ENCODE measurements at regions not wholly inside any gene's neighbourhood (a gene's known extent, or its start where the extent isn't known, plus 50 kb on each side); places are given as distances from the start of the nearest gene placed in this dataset.

DNA sequence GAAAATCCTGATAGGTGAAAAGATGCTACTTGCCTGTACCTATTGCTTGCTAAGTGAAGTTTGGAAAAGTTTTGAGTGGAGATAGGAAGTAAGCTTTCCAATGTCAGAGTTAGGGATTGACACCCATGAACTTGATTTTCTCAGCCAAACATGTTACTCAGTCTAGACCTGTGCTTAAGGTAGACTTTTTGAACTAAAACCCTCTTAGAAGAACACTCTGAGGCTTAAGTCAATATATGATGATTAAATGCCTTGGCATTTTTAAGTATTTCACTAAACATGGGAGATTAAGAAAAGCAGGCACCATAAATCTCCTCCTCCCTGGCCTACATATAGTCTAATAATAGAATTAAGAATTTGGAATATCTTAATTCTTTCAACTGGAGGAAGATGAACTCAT, 785.6 kb upstream of the SOX9 start:
- peak; percentile 51 for ATAC-seq

GRCh38 chr17:71337938-71338337, 782.9 kb upstream of the SOX9 start:
- Histone ChIP-seq H2AFZ (ENCODE audit: low read length) (peak overlapping the region; percentile 46; the same call in 1 of the 2 replicates), H3K27me3 (ENCODE audit: low read length) (no peaks in the 10 kb centered on the region), H4K20me1 (ENCODE audit: low read length) (no peaks in the 10 kb centered on the region), H3K36me3 (ENCODE audit: low read depth, low read length) (no peaks in the 10 kb centered on the region), H3K4me1 (ENCODE audit: insufficient read depth, low read length) (peaks cover 6% of the 10 kb centered on the region; the same call in 1 of the 2 replicates), H3K4me3 (ENCODE audit: low read length) (no peak overlapping the region), H3K9ac (ENCODE audit: low read length) (no peak overlapping the region), H3F3A (ENCODE audit: low read length, unreplicated experiment) (no peaks in the 10 kb centered on the region), H3K9me3 (ENCODE audit: low read length) (no peaks in the 10 kb centered on the region), H3K4me2 (ENCODE audit: low read length) (no peak overlapping the region), H3K27ac (ENCODE audit: low read length) (no peak overlapping the region), H3K9me2 (replicated peaks; ENCODE audit: low read length) (no peaks in the 10 kb centered on the region), H3K79me2 (ENCODE audit: low read length) (no peaks in the 10 kb centered on the region)
- TF ChIP-seq EZH2phosphoT487 (IDR thresholded peaks at IDR 0.05; ENCODE audit: borderline replicate concordance, low read length): no peak
- TF ChIP-seq EZH2 (IDR thresholded peaks at IDR 0.05; ENCODE audit: low read length, unreplicated experiment): no peak
- TF ChIP-seq CTCF (conservative IDR thresholded peaks at IDR 0.05; ENCODE audit: low read depth, low read length): no peak
- ATAC-seq (no peak), DNase-seq (no peak)
- CTCF ChIA-PET: no interaction called here
- BruUV-seq (replicated peaks): no TSS peak
- POLR2A ChIA-PET (ENCODE audit: unreplicated experiment): no interaction called here
- intact Hi-C loops (cut with micrococcal nuclease): no loop called here

More for the DNA sequence above, 785.6 kb upstream of the SOX9 start:
- H4K20me1 ChIP-seq (ENCODE audit: low read length): no peaks in the 10 kb centered on the region
- intact Hi-C loops (cut with micrococcal nuclease): no loop called here
- no peaks in the 10 kb centered on the region for H3F3A ChIP-seq (ENCODE audit: low read length, unreplicated experiment)
- no TSS peak for BruUV-seq (replicated peaks)
- peaks cover 6% of the 10 kb centered on the region; the same call in 1 of the 2 replicates for H3K4me1 ChIP-seq (ENCODE audit: insufficient read depth, low read length)
- POLR2A ChIA-PET (ENCODE audit: unreplicated experiment): interaction anchor here (0.5 kb wide), 1 partner anchor 78 kb away, joined by 5 read pairs; no protein-coding TSS in a partner anchor
- no peak overlapping the region for H3K4me3 ChIP-seq (ENCODE audit: low read length)
- H3K9ac ChIP-seq (ENCODE audit: low read length): no peak overlapping the region
- DNase-seq: peak; percentile 43
- H3K9me3 ChIP-seq (ENCODE audit: low read length): no peaks in the 10 kb centered on the region
- no peaks in the 10 kb centered on the region for H3K27me3 ChIP-seq (ENCODE audit: low read length)
- H3K27ac ChIP-seq (ENCODE audit: low read length): no peak overlapping the region
- H3K79me2 ChIP-seq (ENCODE audit: low read length): no peaks in the 10 kb centered on the region
- H3K36me3 ChIP-seq (ENCODE audit: low read depth, low read length): no peaks in the 10 kb centered on the region
- H3K4me2 ChIP-seq (ENCODE audit: low read length): no peak overlapping the region
- CTCF ChIA-PET: no interaction called here
- no peak for TF ChIP-seq EZH2phosphoT487 (IDR thresholded peaks at IDR 0.05; ENCODE audit: borderline replicate concordance, low read length)
- H3K9me2 ChIP-seq (replicated peaks; ENCODE audit: low read length): no peaks in the 10 kb centered on the region
- H2AFZ ChIP-seq (ENCODE audit: low read length): no peak overlapping the region

GRCh38 chr17:71338396-71338795, 782.4 kb upstream of the SOX9 start:
- Histone ChIP-seq H3K4me2 (ENCODE audit: low read length) (0 out of 2 replicates have a peak overlapping the region, but pooled peaks have one; percentile 3), H4K20me1 (ENCODE audit: low read length) (no peaks in the 10 kb centered on the region), H3K36me3 (ENCODE audit: low read depth, low read length) (no peaks in the 10 kb centered on the region), H3F3A (ENCODE audit: low read length, unreplicated experiment) (no peaks in the 10 kb centered on the region), H3K9me2 (replicated peaks; ENCODE audit: low read length) (no peaks in the 10 kb centered on the region), H3K9me3 (ENCODE audit: low read length) (no peaks in the 10 kb centered on the region), H3K9ac (ENCODE audit: low read length) (no peak overlapping the region), H3K79me2 (ENCODE audit: low read length) (no peaks in the 10 kb centered on the region), H3K4me1 (ENCODE audit: insufficient read depth, low read length) (peaks cover 6% of the 10 kb centered on the region; the same call in 1 of the 2 replicates), H2AFZ (ENCODE audit: low read length) (peak overlapping the region; percentile 46; the same call in 1 of the 2 replicates), H3K27ac (ENCODE audit: low read length) (no peak overlapping the region), H3K4me3 (ENCODE audit: low read length) (no peak overlapping the region), H3K27me3 (ENCODE audit: low read length) (no peaks in the 10 kb centered on the region)
- CTCF ChIA-PET: no interaction called here
- peak; percentile 13 for DNase-seq
- intact Hi-C loops (cut with micrococcal nuclease): no loop called here
- peak; percentile 20; the same call in 1 of the 2 replicates for ATAC-seq
- BruUV-seq (replicated peaks): no TSS peak
- TF ChIP-seq CTCF (conservative IDR thresholded peaks at IDR 0.05; ENCODE audit: low read depth, low read length) (no peak), EZH2 (IDR thresholded peaks at IDR 0.05; ENCODE audit: low read length, unreplicated experiment) (no peak), EZH2phosphoT487 (IDR thresholded peaks at IDR 0.05; ENCODE audit: borderline replicate concordance, low read length) (no peak)
- POLR2A ChIA-PET (ENCODE audit: unreplicated experiment): no interaction called here
